ENCODE measurements at regions not wholly inside any gene's neighbourhood (a gene's known extent, or its start where the extent isn't known, plus 50 kb on each side); places are given as distances from the start of the nearest gene placed in this dataset.

DNA sequence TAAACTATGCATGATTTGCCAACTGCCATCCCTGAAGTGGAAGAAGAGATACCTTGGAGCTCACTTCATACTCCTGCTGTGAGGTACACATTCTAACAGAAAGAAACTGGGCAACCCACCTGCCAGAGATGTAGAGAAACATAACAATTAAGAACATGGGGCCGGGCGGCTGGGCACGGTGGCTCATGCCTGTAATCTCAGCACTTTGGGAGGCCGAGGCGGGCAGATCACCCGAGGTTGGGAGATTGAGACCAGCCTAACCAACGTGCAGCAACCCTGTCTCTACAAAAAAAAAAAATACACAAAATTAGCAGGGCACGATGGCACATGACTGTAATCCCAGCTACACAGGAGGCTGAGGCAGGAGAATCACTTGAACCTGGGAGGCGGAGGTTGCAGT, 402.6 kb upstream of the ANKRD30A start:
- peaks cover 7% of the 10 kb centered on the region; the same call in 1 of the 2 replicates for H3K4me1 ChIP-seq (ENCODE audit: insufficient read depth, low read length)

GRCh38 chr10:36721871-36722270, 403.5 kb upstream of the ANKRD30A start:
- Histone ChIP-seq H3K36me3 (ENCODE audit: insufficient read depth, low read length) (no peaks in the 10 kb centered on the region), H3K4me1 (ENCODE audit: insufficient read depth, low read length) (peaks cover 7% of the 10 kb centered on the region; the same call in 1 of the 2 replicates), H3K9ac (ENCODE audit: low read depth, low read length) (no peak overlapping the region), H3K9me3 (ENCODE audit: control insufficient read depth, insufficient read depth, low read length) (no peaks in the 10 kb centered on the region)

More for the DNA sequence above, 402.6 kb upstream of the ANKRD30A start:
- no peak overlapping the region for H3K9ac ChIP-seq (ENCODE audit: low read depth, low read length)
- no peaks in the 10 kb centered on the region for H3K9me3 ChIP-seq (ENCODE audit: control insufficient read depth, insufficient read depth, low read length)
- H3K36me3 ChIP-seq (ENCODE audit: insufficient read depth, low read length): no peaks in the 10 kb centered on the region

GRCh38 chr10:36720895-36721294, 404.5 kb upstream of the ANKRD30A start:
- no peak overlapping the region for H3K9ac ChIP-seq (ENCODE audit: low read depth, low read length)
- H3K4me1 ChIP-seq (ENCODE audit: insufficient read depth, low read length): 0 out of 2 replicates have a peak, but pooled peaks cover 3% of the 10 kb centered on the region
- no peaks in the 10 kb centered on the region for H3K36me3 ChIP-seq (ENCODE audit: insufficient read depth, low read length)

DNA sequence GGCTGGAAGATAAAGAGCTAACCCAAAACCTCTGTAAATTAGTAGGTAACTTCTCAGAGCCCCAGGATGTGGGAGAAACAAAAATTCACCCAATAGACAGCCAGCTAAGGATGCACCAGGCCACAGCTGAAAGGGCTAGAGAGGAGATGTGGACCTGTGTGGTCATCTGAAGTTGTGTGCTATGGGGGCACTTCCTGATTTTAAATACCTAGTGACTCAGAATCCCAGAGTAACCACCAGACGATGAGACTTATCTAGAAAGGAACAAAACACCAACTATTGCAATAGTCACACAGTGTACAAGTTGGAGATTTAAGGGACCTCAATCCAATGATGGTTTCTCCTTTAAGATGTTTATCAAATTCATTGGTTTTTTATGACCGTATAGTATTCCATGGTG, 408.3 kb upstream of the ANKRD30A start:
- no peak overlapping the region for H3K9ac ChIP-seq (ENCODE audit: low read depth, low read length)
- H3K36me3 ChIP-seq (ENCODE audit: insufficient read depth, low read length): no peaks in the 10 kb centered on the region
- H3K9me3 ChIP-seq (ENCODE audit: control insufficient read depth, insufficient read depth, low read length): no peaks in the 10 kb centered on the region
- H3K4me1 ChIP-seq (ENCODE audit: insufficient read depth, low read length): no peaks in the 10 kb centered on the region

More at GRCh38 chr10:36720895-36721294, 404.5 kb upstream of the ANKRD30A start:
- no peaks in the 10 kb centered on the region for H3K9me3 ChIP-seq (ENCODE audit: control insufficient read depth, insufficient read depth, low read length)

DNA sequence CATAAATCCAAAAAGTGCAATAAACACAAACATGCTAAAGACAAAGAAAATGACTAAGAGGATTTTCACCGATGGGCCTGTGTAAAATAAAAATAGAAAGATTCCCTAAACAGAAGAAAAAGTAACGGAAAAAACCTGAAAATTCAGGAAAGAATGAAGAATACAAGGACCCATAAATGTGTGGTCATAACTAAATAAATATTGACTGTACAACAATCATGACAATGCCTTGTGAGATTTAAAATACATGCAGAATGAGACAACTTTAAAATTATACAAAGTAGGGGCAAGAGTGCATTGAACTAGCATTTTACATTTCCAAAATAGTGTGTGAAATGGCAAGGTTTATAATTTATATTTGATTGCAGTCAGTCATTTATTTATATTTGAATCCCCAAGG, 409.1 kb upstream of the ANKRD30A start:
- Histone ChIP-seq H3K9ac (ENCODE audit: low read depth, low read length) (no peak overlapping the region), H3K36me3 (ENCODE audit: insufficient read depth, low read length) (no peaks in the 10 kb centered on the region), H3K9me3 (ENCODE audit: control insufficient read depth, insufficient read depth, low read length) (no peaks in the 10 kb centered on the region), H3K4me1 (ENCODE audit: insufficient read depth, low read length) (no peaks in the 10 kb centered on the region)

- H3K9ac ChIP-seq (ENCODE audit: low read depth, low read length): no peak overlapping the region
- H3K36me3 ChIP-seq (ENCODE audit: insufficient read depth, low read length): no peaks in the 10 kb centered on the region
- no peaks in the 10 kb centered on the region for H3K9me3 ChIP-seq (ENCODE audit: control insufficient read depth, insufficient read depth, low read length)
- no peaks in the 10 kb centered on the region for H3K4me1 ChIP-seq (ENCODE audit: insufficient read depth, low read length)
These were observed 412.7 kb upstream of the ANKRD30A start for GRCh38 chr10:36712695-36713094.

- no peaks in the 10 kb centered on the region for H3K4me1 ChIP-seq (ENCODE audit: insufficient read depth, low read length)
- no peaks in the 10 kb centered on the region for H3K36me3 ChIP-seq (ENCODE audit: insufficient read depth, low read length)
- no peaks in the 10 kb centered on the region for H3K9me3 ChIP-seq (ENCODE audit: control insufficient read depth, insufficient read depth, low read length)
- H3K9ac ChIP-seq (ENCODE audit: low read depth, low read length): no peak overlapping the region
These were observed 414.0 kb upstream of the ANKRD30A start for GRCh38 chr10:36711361-36711760.

GRCh38 chr10:36704124-36704523, 421.3 kb upstream of the ANKRD30A start:
- no peaks in the 10 kb centered on the region for H3K36me3 ChIP-seq (ENCODE audit: insufficient read depth, low read length)
- no peaks in the 10 kb centered on the region for H3K4me1 ChIP-seq (ENCODE audit: insufficient read depth, low read length)
- H3K9ac ChIP-seq (ENCODE audit: low read depth, low read length): no peak overlapping the region
- H3K9me3 ChIP-seq (ENCODE audit: control insufficient read depth, insufficient read depth, low read length): no peaks in the 10 kb centered on the region

DNA sequence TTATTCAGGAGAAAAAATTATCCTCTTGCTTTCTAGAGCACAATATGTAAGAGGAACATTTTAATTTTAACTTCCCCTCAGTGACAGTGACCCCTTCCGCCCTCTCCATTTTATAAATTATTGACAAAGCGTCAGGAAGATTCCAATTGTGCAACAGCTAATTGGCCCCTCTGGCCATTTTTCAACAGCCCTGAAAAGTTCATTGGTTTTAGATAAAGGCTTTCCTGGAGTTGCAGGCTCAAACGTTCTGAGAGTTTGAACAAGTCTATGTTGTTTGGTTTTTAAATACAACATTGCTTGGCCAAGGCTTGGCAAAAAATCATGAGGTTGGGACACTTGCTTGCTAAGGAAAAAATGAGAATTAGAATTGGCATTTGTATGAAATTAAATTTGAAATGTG, 422.2 kb upstream of the ANKRD30A start:
- Histone ChIP-seq H3K4me1 (ENCODE audit: insufficient read depth, low read length) (no peaks in the 10 kb centered on the region), H3K36me3 (ENCODE audit: insufficient read depth, low read length) (no peaks in the 10 kb centered on the region), H3K9me3 (ENCODE audit: control insufficient read depth, insufficient read depth, low read length) (no peaks in the 10 kb centered on the region), H3K9ac (ENCODE audit: low read depth, low read length) (no peak overlapping the region)

GRCh38 chr10:36700123-36700522, 425.3 kb upstream of the ANKRD30A start:
- H3K9ac ChIP-seq (ENCODE audit: low read depth, low read length): no peak overlapping the region
- no peaks in the 10 kb centered on the region for H3K9me3 ChIP-seq (ENCODE audit: control insufficient read depth, insufficient read depth, low read length)
- H3K36me3 ChIP-seq (ENCODE audit: insufficient read depth, low read length): no peaks in the 10 kb centered on the region
- no peaks in the 10 kb centered on the region for H3K4me1 ChIP-seq (ENCODE audit: insufficient read depth, low read length)

DNA sequence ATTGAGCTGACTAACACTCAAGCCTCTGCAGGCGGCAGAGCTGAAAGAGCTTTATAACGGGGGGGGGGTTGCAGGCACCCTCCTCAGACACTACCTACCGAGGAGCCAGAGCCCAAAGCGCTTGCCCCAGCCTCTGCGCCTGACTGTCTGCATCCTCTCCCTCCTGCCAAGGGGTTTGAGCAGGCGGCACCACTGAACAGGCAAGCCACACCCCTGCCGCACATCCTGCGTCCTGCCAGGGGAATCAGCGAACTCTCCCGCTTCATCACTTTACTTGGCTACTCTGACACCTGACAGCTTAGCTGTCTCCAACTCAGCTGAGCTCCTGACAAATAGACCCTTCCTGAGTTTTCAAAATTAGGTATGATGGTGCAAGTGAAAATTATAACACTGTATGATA, 432.6 kb upstream of the ANKRD30A start:
- Histone ChIP-seq H3K9ac (ENCODE audit: low read depth, low read length) (no peak overlapping the region), H3K4me1 (ENCODE audit: insufficient read depth, low read length) (peaks cover 6% of the 10 kb centered on the region), H3K9me3 (ENCODE audit: control insufficient read depth, insufficient read depth, low read length) (no peaks in the 10 kb centered on the region), H3K36me3 (ENCODE audit: insufficient read depth, low read length) (no peaks in the 10 kb centered on the region)

- Histone ChIP-seq H3K4me1 (ENCODE audit: insufficient read depth, low read length) (peaks cover 6% of the 10 kb centered on the region), H3K9me3 (ENCODE audit: control insufficient read depth, insufficient read depth, low read length) (no peaks in the 10 kb centered on the region), H3K9ac (ENCODE audit: low read depth, low read length) (no peak overlapping the region), H3K36me3 (ENCODE audit: insufficient read depth, low read length) (no peaks in the 10 kb centered on the region)
These were observed 436.7 kb upstream of the ANKRD30A start for GRCh38 chr10:36688717-36689116.

- Histone ChIP-seq H3K9me3 (ENCODE audit: control insufficient read depth, insufficient read depth, low read length) (no peaks in the 10 kb centered on the region), H3K36me3 (ENCODE audit: insufficient read depth, low read length) (no peaks in the 10 kb centered on the region), H3K9ac (ENCODE audit: low read depth, low read length) (no peak overlapping the region), H3K4me1 (ENCODE audit: insufficient read depth, low read length) (peaks cover 11% of the 10 kb centered on the region; the same call in 1 of the 2 replicates)
These were observed 442.0 kb upstream of the ANKRD30A start for GRCh38 chr10:36683421-36683820.

DNA sequence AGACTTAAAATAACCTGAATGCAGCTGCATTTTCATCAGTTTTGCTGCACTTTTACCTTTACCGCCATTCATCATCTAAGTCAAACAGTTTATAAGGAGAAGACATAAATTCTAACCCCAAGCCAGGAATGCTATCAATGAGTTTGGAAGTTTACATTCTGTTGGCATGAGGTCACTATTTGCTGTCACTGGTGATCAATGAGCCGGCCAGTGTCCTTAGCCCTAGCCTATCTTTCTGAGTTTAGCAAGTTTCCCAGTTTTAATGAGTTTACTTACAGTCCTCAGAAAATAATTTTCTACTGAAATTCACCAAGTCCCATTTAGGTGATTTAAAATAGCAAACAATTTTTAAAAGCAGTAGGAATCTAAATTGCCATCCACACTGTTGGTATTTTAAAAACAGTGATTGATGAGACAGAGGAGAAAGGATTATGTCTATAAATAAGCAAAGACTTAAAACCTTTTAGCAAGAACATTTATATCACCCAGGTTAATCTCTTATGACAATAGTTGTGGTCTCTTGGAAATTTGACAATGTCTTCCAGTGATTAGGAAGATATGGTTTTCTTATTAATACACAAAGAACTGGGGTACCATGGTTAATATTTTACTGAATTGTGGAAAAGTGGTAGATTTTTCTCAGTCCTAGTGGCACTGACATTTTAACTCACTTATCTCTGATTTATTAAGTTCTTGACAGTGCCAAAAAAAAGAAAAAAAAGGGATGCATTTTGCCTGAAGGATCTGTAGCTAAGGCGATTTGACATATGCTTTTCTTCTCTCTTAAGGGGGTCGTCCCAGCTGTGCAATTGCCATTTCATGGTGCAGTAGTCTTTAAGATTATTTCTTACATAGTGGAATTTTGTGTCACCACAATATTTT, 443.4 kb upstream of the ANKRD30A start:
- Histone ChIP-seq H3K36me3 (ENCODE audit: insufficient read depth, low read length) (no peaks in the 10 kb centered on the region), H3K9ac (ENCODE audit: low read depth, low read length) (no peak overlapping the region), H3K4me1 (ENCODE audit: insufficient read depth, low read length) (peaks cover 11% of the 10 kb centered on the region; the same call in 1 of the 2 replicates), H3K9me3 (ENCODE audit: control insufficient read depth, insufficient read depth, low read length) (no peaks in the 10 kb centered on the region)

DNA sequence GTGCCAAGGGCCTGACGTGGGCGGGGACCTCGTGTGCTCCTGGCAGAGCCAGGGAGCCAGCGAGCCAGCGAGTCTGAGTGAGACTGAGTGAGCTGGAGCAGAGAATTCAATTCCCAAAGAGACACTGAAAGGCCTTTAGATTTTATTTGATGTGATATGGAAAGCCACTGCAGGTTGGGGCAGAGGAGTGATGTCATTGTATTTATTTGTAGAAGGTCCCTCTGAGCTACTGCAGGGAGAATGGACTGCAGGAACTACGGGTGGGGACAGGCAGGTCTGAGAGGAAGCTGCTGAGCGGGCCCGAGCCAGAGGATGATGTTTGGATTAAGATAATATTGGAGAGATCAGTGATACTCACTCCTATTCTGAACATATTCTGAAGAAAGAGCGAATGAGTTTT, 445.8 kb upstream of the ANKRD30A start:
- Histone ChIP-seq H3K9me3 (ENCODE audit: control insufficient read depth, insufficient read depth, low read length) (no peaks in the 10 kb centered on the region), H3K4me1 (ENCODE audit: insufficient read depth, low read length) (peaks cover 11% of the 10 kb centered on the region; the same call in 1 of the 2 replicates), H3K36me3 (ENCODE audit: insufficient read depth, low read length) (no peaks in the 10 kb centered on the region), H3K9ac (ENCODE audit: low read depth, low read length) (no peak overlapping the region)
